ENCODE measurements at regions not wholly inside any gene's neighbourhood (a gene's known extent, or its start where the extent isn't known, plus 50 kb on each side); places are given as distances from the start of the nearest gene placed in this dataset.

- TF ChIP-seq CTCF (IDR thresholded peaks at IDR 0.05) (no peak), EZH2 (IDR thresholded peaks at IDR 0.05; ENCODE audit: borderline replicate concordance, insufficient read depth, low read depth, low read length, poor library complexity, severe bottlenecking) (no peak)
Measured at GRCh38 chr12:92036771-92037453, 108.7 kb downstream of the BTG1 start.
